ENCODE measurements at regions not wholly inside any gene's neighbourhood (a gene's known extent, or its start where the extent isn't known, plus 50 kb on each side); places are given as distances from the start of the nearest gene placed in this dataset.

DNA sequence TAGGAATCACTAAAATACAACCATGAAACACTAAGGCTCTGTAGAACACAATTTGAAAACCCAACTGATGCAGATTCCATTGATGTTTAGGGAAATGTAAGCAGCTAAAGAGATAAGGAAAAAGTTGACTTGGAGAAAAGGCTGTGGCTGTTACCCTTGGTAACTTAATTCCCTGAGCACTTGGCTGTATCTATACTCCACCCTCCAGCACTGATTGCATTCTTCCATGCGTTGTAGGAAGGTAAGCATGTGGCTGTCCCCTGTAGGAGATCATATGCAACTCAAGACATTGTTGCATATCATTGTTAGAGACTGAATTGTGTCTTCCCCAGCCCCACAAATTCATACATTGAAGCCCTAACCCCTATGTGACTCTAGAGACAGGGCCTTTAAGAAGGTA lies 184.5 kb downstream of the CEMIP2 start:
- no peak overlapping the region for H3K9ac ChIP-seq (ENCODE audit: low read length)
- no peak overlapping the region for H2AFZ ChIP-seq (ENCODE audit: low read length)
- no peak for ATAC-seq
- no peaks in the 10 kb centered on the region for H3K27me3 ChIP-seq (ENCODE audit: low read length)
- H4K20me1 ChIP-seq (ENCODE audit: low read length): no peaks in the 10 kb centered on the region
- intact Hi-C loops (cut with micrococcal nuclease): no loop called here
- H3K9me2 ChIP-seq (replicated peaks; ENCODE audit: low read length): no peaks in the 10 kb centered on the region
- H3K4me3 ChIP-seq (ENCODE audit: low read length): no peak overlapping the region
- no peak overlapping the region for H3K4me2 ChIP-seq (ENCODE audit: low read length)
- ChIA-PET CTCF (no interaction called here), POLR2A (ENCODE audit: unreplicated experiment) (no interaction called here)
- no peaks in the 10 kb centered on the region for H3F3A ChIP-seq (ENCODE audit: low read length, unreplicated experiment)
- no peaks in the 10 kb centered on the region for H3K9me3 ChIP-seq (ENCODE audit: low read length)
- H3K27ac ChIP-seq (ENCODE audit: low read length): no peak overlapping the region
- H3K79me2 ChIP-seq (ENCODE audit: low read length): no peaks in the 10 kb centered on the region
- H3K36me3 ChIP-seq (ENCODE audit: low read depth, low read length): no peaks in the 10 kb centered on the region
- TF ChIP-seq EZH2phosphoT487 (IDR thresholded peaks at IDR 0.05; ENCODE audit: borderline replicate concordance, low read length) (no peak), CTCF (conservative IDR thresholded peaks at IDR 0.05; ENCODE audit: low read depth, low read length) (no peak), EZH2 (IDR thresholded peaks at IDR 0.05; ENCODE audit: low read length, unreplicated experiment) (no peak)
- BruUV-seq (replicated peaks): no TSS peak
- no peak for DNase-seq
- H3K4me1 ChIP-seq (ENCODE audit: insufficient read depth, low read length): no peaks in the 10 kb centered on the region

- intact Hi-C loops (cut with micrococcal nuclease): no loop called here
Measured at GRCh38 chr9:71582347-71582746, 186.0 kb downstream of the CEMIP2 start.

GRCh38 chr9:71581101-71581500 lies 187.2 kb downstream of the CEMIP2 start:
- intact Hi-C loops (cut with micrococcal nuclease): no loop called here
- Histone ChIP-seq H3K9me3 (ENCODE audit: low read length) (no peaks in the 10 kb centered on the region), H3F3A (ENCODE audit: low read length, unreplicated experiment) (no peaks in the 10 kb centered on the region), H3K36me3 (ENCODE audit: low read depth, low read length) (no peaks in the 10 kb centered on the region), H3K9ac (ENCODE audit: low read length) (no peak overlapping the region), H3K27ac (ENCODE audit: low read length) (no peak overlapping the region), H3K9me2 (replicated peaks; ENCODE audit: low read length) (no peaks in the 10 kb centered on the region), H3K4me2 (ENCODE audit: low read length) (no peak overlapping the region), H4K20me1 (ENCODE audit: low read length) (no peaks in the 10 kb centered on the region), H3K4me3 (ENCODE audit: low read length) (no peak overlapping the region), H2AFZ (ENCODE audit: low read length) (no peak overlapping the region), H3K4me1 (ENCODE audit: insufficient read depth, low read length) (no peaks in the 10 kb centered on the region), H3K79me2 (ENCODE audit: low read length) (no peaks in the 10 kb centered on the region), H3K27me3 (ENCODE audit: low read length) (no peaks in the 10 kb centered on the region)
- no peak for TF ChIP-seq CTCF (conservative IDR thresholded peaks at IDR 0.05; ENCODE audit: low read depth, low read length)
- TF ChIP-seq EZH2phosphoT487 (IDR thresholded peaks at IDR 0.05; ENCODE audit: borderline replicate concordance, low read length): no peak
- TF ChIP-seq EZH2 (IDR thresholded peaks at IDR 0.05; ENCODE audit: low read length, unreplicated experiment): no peak
- no peak for ATAC-seq
- ChIA-PET CTCF (no interaction called here), POLR2A (ENCODE audit: unreplicated experiment) (no interaction called here)
- no peak for DNase-seq
- no TSS peak for BruUV-seq (replicated peaks)

More at GRCh38 chr9:71582347-71582746, 186.0 kb downstream of the CEMIP2 start:
- ATAC-seq (no peak), DNase-seq (no peak)
- POLR2A ChIA-PET (ENCODE audit: unreplicated experiment): no interaction called here
- Histone ChIP-seq H4K20me1 (ENCODE audit: low read length) (no peaks in the 10 kb centered on the region), H3K9me3 (ENCODE audit: low read length) (no peaks in the 10 kb centered on the region), H3K9ac (ENCODE audit: low read length) (no peak overlapping the region), H3K79me2 (ENCODE audit: low read length) (no peaks in the 10 kb centered on the region), H3K36me3 (ENCODE audit: low read depth, low read length) (no peaks in the 10 kb centered on the region), H3K4me1 (ENCODE audit: insufficient read depth, low read length) (no peaks in the 10 kb centered on the region), H3K4me2 (ENCODE audit: low read length) (no peak overlapping the region), H3K4me3 (ENCODE audit: low read length) (no peak overlapping the region), H3K9me2 (replicated peaks; ENCODE audit: low read length) (no peaks in the 10 kb centered on the region), H3F3A (ENCODE audit: low read length, unreplicated experiment) (no peaks in the 10 kb centered on the region), H3K27ac (ENCODE audit: low read length) (no peak overlapping the region), H3K27me3 (ENCODE audit: low read length) (no peaks in the 10 kb centered on the region), H2AFZ (ENCODE audit: low read length) (no peak overlapping the region)
- CTCF ChIA-PET: no interaction called here
- TF ChIP-seq EZH2 (IDR thresholded peaks at IDR 0.05; ENCODE audit: low read length, unreplicated experiment) (no peak), CTCF (conservative IDR thresholded peaks at IDR 0.05; ENCODE audit: low read depth, low read length) (no peak), EZH2phosphoT487 (IDR thresholded peaks at IDR 0.05; ENCODE audit: borderline replicate concordance, low read length) (no peak)
- BruUV-seq (replicated peaks): no TSS peak

Data from PC-3 (cell line).